ENCODE measurements at regions not wholly inside any gene's neighbourhood (a gene's known extent, or its start where the extent isn't known, plus 50 kb on each side); places are given as distances from the start of the nearest gene placed in this dataset.

- H3K27me3 ChIP-seq (ENCODE audit: control insufficient read depth in 1 of 2, insufficient read depth in 2 of 2, low read length in 2 of 2), result no peaks in the 10 kb centered on the region
- no peaks in the 10 kb centered on the region for H3K9me3 ChIP-seq (ENCODE audit: control insufficient read depth in 1 of 2, insufficient read depth in 1 of 2, low read length in 2 of 2)
- H3K4me1 Mint-ChIP-seq (ENCODE audit: low read depth), result no peaks in the 10 kb centered on the region
- POLR2A ChIA-PET, result no interaction called here
- intact Hi-C loops (cut with DNase I, micrococcal nuclease), result no loop called here
- ATAC-seq (ENCODE audit: poor library complexity), result no peak
- H3K9me3 Mint-ChIP-seq, result no peaks in the 10 kb centered on the region
- no peak for DNase-seq
- H3K36me3 ChIP-seq (ENCODE audit: insufficient read depth, low read length), result no peaks in the 10 kb centered on the region
- H3K27me3 Mint-ChIP-seq, result no peaks in the 10 kb centered on the region
- H3K4me3 Mint-ChIP-seq, result no peak overlapping the region
- H3K27ac ChIP-seq (ENCODE audit: low read depth in 1 of 2, low read length in 2 of 2), result no peak overlapping the region
- CTCF ChIA-PET, result no interaction called here
- TF ChIP-seq CTCF (IDR thresholded peaks at IDR 0.05), result no peak
- H3K4me1 ChIP-seq (ENCODE audit: insufficient read depth, low read length), result no peaks in the 10 kb centered on the region
- H3K36me3 Mint-ChIP-seq (ENCODE audit: low read depth), result no peaks in the 10 kb centered on the region
- H3K4me3 ChIP-seq (ENCODE audit: low read length), result no peak overlapping the region
- H3K27ac Mint-ChIP-seq, result no peak overlapping the region
These were observed 430.3 kb downstream of the XIRP2 start for GRCh38 chr2:167318581-167318980.

- H3K27me3 ChIP-seq (ENCODE audit: control insufficient read depth in 1 of 2, insufficient read depth in 2 of 2, low read length in 2 of 2), result no peaks in the 10 kb centered on the region
- no peak overlapping the region for H3K27ac Mint-ChIP-seq
These were observed 422.2 kb downstream of the XIRP2 start for GRCh38 chr2:167310442-167310841.

More at GRCh38 chr2:167310442-167310841, 422.2 kb downstream of the XIRP2 start:
- Histone ChIP-seq H3K9me3 (ENCODE audit: control insufficient read depth in 1 of 2, insufficient read depth in 1 of 2, low read length in 2 of 2) (no peaks in the 10 kb centered on the region), H3K4me1 (ENCODE audit: insufficient read depth, low read length) (no peaks in the 10 kb centered on the region), H3K36me3 (ENCODE audit: insufficient read depth, low read length) (no peaks in the 10 kb centered on the region), H3K4me3 (ENCODE audit: low read length) (no peak overlapping the region), H3K27ac (ENCODE audit: low read depth in 1 of 2, low read length in 2 of 2) (no peak overlapping the region)
- H3K36me3 Mint-ChIP-seq (ENCODE audit: low read depth), result no peaks in the 10 kb centered on the region
- H3K9me3 Mint-ChIP-seq, result no peaks in the 10 kb centered on the region
- POLR2A ChIA-PET, result no interaction called here
- intact Hi-C loops (cut with DNase I, micrococcal nuclease), result no loop called here
- ATAC-seq (ENCODE audit: poor library complexity), result no peak
- TF ChIP-seq CTCF (IDR thresholded peaks at IDR 0.05), result no peak
- H3K27me3 Mint-ChIP-seq, result no peaks in the 10 kb centered on the region
- H3K4me1 Mint-ChIP-seq (ENCODE audit: low read depth), result no peaks in the 10 kb centered on the region
- no peak for DNase-seq
- H3K4me3 Mint-ChIP-seq, result no peak overlapping the region
- CTCF ChIA-PET, result no interaction called here

All from CD4-positive, alpha-beta T cell (primary cell).